OCI-LY1 (cell line): ENCODE measurements at regions not wholly inside any gene's neighbourhood (a gene's known extent, or its start where the extent isn't known, plus 50 kb on each side); places are given as distances from the start of the nearest gene placed in this dataset.

ENCODE experiments used
- EZH2 ChIP-seq: fragments of 200-600 bp; sonication (generic), shearing (Covaris generic); IDR thresholded peaks from 2 replicates; pipeline ENCODE4 v1.8.0; 2017; ENCODE audit warnings: borderline replicate concordance, mixed run types, mild to moderate bottlenecking, antibody characterized with exemption, low read length, moderate library complexity, mixed read lengths
- TF ChIP-seq, protein P1 (sequence below): fragments of 200-600 bp; sonication (generic), shearing (Covaris generic); IDR thresholded peaks from 2 replicates; pipeline ENCODE4 v1.5.1; 2017; ENCODE audit warnings: mild to moderate bottlenecking, antibody characterized with exemption, low read length, moderate library complexity, mixed read lengths

DNA sequence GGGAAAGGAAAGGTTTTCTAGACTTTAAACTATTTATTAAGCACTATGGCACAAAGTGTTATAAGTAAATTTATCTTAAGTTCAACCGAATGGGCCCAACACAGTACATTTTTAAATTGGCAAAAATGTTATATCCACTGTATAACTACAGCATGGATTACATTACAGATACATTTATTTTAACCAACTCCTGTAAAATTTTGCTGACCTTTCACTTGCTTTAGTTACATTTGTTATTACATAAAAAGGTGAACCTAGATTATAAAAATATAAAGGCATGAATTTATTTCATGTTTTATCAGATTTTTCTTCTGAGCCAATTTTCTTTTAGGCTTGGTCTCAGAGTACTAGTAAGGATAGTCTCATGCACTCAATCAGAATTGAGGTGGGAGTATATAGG, 221.9 kb upstream of the GBE1 start:
- TF ChIP-seq, protein P1, sequence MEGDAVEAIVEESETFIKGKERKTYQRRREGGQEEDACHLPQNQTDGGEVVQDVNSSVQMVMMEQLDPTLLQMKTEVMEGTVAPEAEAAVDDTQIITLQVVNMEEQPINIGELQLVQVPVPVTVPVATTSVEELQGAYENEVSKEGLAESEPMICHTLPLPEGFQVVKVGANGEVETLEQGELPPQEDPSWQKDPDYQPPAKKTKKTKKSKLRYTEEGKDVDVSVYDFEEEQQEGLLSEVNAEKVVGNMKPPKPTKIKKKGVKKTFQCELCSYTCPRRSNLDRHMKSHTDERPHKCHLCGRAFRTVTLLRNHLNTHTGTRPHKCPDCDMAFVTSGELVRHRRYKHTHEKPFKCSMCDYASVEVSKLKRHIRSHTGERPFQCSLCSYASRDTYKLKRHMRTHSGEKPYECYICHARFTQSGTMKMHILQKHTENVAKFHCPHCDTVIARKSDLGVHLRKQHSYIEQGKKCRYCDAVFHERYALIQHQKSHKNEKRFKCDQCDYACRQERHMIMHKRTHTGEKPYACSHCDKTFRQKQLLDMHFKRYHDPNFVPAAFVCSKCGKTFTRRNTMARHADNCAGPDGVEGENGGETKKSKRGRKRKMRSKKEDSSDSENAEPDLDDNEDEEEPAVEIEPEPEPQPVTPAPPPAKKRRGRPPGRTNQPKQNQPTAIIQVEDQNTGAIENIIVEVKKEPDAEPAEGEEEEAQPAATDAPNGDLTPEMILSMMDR = no peak
- TF ChIP-seq EZH2 = no peak
